Lower leg skin (tissue), 3 donors: ENCODE measurements at regions not wholly inside any gene's neighbourhood (a gene's known extent, or its start where the extent isn't known, plus 50 kb on each side); places are given as distances from the start of the nearest gene placed in this dataset.

ENCODE experiments used
- POLR2A ChIP-seq, 2 donors: fragments of 450-650 bp; IDR thresholded peaks; one replicate each; pipeline ENCODE4 v1.6.1; 2016 to 2017; ENCODE audit warnings: antibody characterized with exemption in 2 of 2, mild to moderate bottlenecking in 1 of 2, moderate library complexity in 1 of 2
- TF ChIP-seq, protein P1 (sequence below), 3 donors: fragments of 450-650 bp; IDR thresholded peaks; one replicate each; pipeline ENCODE4 v1.5.1; 2016; ENCODE audit warnings: antibody characterized with exemption in 3 of 3, mild to moderate bottlenecking in 3 of 3, moderate library complexity in 2 of 3

DNA sequence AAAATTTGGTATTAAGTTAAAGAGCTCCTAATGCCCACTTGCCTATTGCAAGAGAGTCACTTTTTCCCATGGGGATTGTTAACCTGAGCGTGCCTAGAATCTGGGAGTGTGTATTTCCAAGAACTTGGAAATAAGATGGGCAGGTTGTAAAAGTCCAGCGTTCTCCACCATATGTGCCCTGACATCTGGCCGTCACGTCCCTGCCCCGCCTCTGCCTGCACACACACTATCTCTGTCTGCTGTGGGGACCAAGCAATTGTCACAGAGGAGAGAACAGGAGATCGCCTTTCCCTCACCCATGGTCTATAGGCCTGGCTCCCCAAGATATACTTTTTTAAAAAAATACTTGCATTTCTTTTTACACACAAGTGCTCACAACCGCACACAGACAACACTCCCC lies 396.5 kb upstream of the PFKP start:
- TF ChIP-seq, protein P1, sequence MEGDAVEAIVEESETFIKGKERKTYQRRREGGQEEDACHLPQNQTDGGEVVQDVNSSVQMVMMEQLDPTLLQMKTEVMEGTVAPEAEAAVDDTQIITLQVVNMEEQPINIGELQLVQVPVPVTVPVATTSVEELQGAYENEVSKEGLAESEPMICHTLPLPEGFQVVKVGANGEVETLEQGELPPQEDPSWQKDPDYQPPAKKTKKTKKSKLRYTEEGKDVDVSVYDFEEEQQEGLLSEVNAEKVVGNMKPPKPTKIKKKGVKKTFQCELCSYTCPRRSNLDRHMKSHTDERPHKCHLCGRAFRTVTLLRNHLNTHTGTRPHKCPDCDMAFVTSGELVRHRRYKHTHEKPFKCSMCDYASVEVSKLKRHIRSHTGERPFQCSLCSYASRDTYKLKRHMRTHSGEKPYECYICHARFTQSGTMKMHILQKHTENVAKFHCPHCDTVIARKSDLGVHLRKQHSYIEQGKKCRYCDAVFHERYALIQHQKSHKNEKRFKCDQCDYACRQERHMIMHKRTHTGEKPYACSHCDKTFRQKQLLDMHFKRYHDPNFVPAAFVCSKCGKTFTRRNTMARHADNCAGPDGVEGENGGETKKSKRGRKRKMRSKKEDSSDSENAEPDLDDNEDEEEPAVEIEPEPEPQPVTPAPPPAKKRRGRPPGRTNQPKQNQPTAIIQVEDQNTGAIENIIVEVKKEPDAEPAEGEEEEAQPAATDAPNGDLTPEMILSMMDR (IDR thresholded peaks at IDR 0.05), result no peak
- TF ChIP-seq POLR2A (IDR thresholded peaks at IDR 0.05), result no peak
